Colonic mucosa (tissue), 4 donors: ENCODE measurements at regions not wholly inside any gene's neighbourhood (a gene's known extent, or its start where the extent isn't known, plus 50 kb on each side); places are given as distances from the start of the nearest gene placed in this dataset.

Experiments
- DNase-seq: peaks from one replicate; pipeline ENCODE4 v3.0.0-alpha.2; 2020
- H3K27ac ChIP-seq: fragments of 200-600 bp; one replicate; pipeline ENCODE4 v1.8.0; 2021
- H3K27me3 ChIP-seq: fragments of 200-600 bp; one replicate; pipeline ENCODE4 v1.8.0; 2021
- H3K36me3 ChIP-seq: fragments of 200-600 bp; one replicate; pipeline ENCODE4 v1.8.0; 2021
- H3K4me1 ChIP-seq: fragments of 200-600 bp; one replicate; pipeline ENCODE4 v1.8.0; 2021; ENCODE audit warnings: mild to moderate bottlenecking
- H3K4me3 ChIP-seq: fragments of 200-600 bp; one replicate; pipeline ENCODE4 v1.8.0; 2021
- H3K9ac ChIP-seq, 2 donors: one replicate each; pipeline ENCODE4 v1.7.0; 2013; ENCODE audit warnings: control low read depth in 2 of 2, low read depth in 2 of 2, low read length in 2 of 2
- H3K9me3 ChIP-seq: fragments of 200-600 bp; one replicate; pipeline ENCODE4 v1.8.0; 2021
- CTCF ChIP-seq: fragments of 200-600 bp; IDR thresholded peaks from one replicate; pipeline ENCODE4 v1.8.0; 2022; ENCODE audit warnings: antibody characterized with exemption, mild to moderate bottlenecking
- intact Hi-C: fragments of 100-400 bp; cut with DNase I; formaldehyde crosslinking; loops from one replicate; pipeline ENCODE4 v1.14.1; 2022
- donor health status: healthy.
- donor health status: DM: no; HTN: no; CAD: no.
- donor health status: DM: no; HTN: no; CAD: no.

GRCh38 chr2:14923820-14924580 is 291.5 kb downstream of the LRATD1 start:
- intact Hi-C loops, result no loop called here
- no peak overlapping the region for H3K4me3 ChIP-seq
- H3K9me3 ChIP-seq, result no peaks in the 10 kb centered on the region
- no peak overlapping the region for H3K27ac ChIP-seq
- no peaks in the 10 kb centered on the region for H3K36me3 ChIP-seq
- no peak for TF ChIP-seq CTCF
- H3K27me3 ChIP-seq, result no peaks in the 10 kb centered on the region
- no peak overlapping the region for H3K9ac ChIP-seq
- H3K4me1 ChIP-seq, result no peaks in the 10 kb centered on the region
- DNase-seq, result no peak

- intact Hi-C loops, result no loop called here
- Histone ChIP-seq H3K9ac (no peak overlapping the region), H3K4me1 (no peaks in the 10 kb centered on the region), H3K27ac (no peak overlapping the region), H3K4me3 (no peak overlapping the region), H3K9me3 (no peaks in the 10 kb centered on the region), H3K27me3 (no peaks in the 10 kb centered on the region), H3K36me3 (no peaks in the 10 kb centered on the region)
- DNase-seq, result no peak
- TF ChIP-seq CTCF, result no peak
Observed at GRCh38 chr2:14925471-14925870, 293.0 kb downstream of the LRATD1 start.

GRCh38 chr2:14927021-14927564 is 294.6 kb downstream of the LRATD1 start:
- no peaks in the 10 kb centered on the region for H3K36me3 ChIP-seq
- no peak overlapping the region for H3K27ac ChIP-seq
- intact Hi-C loops, result no loop called here
- no peaks in the 10 kb centered on the region for H3K27me3 ChIP-seq
- DNase-seq, result no peak
- no peak overlapping the region for H3K4me3 ChIP-seq
- no peak overlapping the region for H3K9ac ChIP-seq
- H3K9me3 ChIP-seq, result no peaks in the 10 kb centered on the region
- no peak for TF ChIP-seq CTCF
- H3K4me1 ChIP-seq, result no peaks in the 10 kb centered on the region

- H3K4me1 ChIP-seq, result no peaks in the 10 kb centered on the region
- DNase-seq, result no peak
- H3K9me3 ChIP-seq, result no peaks in the 10 kb centered on the region
- no peak overlapping the region for H3K4me3 ChIP-seq
- H3K27ac ChIP-seq, result no peak overlapping the region
- no peaks in the 10 kb centered on the region for H3K36me3 ChIP-seq
- no peak for TF ChIP-seq CTCF
- H3K27me3 ChIP-seq, result no peaks in the 10 kb centered on the region
- no peak overlapping the region for H3K9ac ChIP-seq
- intact Hi-C loops, result no loop called here
Observed at GRCh38 chr2:14928056-14928455, 295.5 kb downstream of the LRATD1 start.

GRCh38 chr2:14930441-14930840 is 297.9 kb downstream of the LRATD1 start:
- no peak overlapping the region for H3K9ac ChIP-seq
- H3K9me3 ChIP-seq, result no peaks in the 10 kb centered on the region
- H3K4me3 ChIP-seq, result no peak overlapping the region
- no peak overlapping the region for H3K27ac ChIP-seq
- H3K4me1 ChIP-seq, result no peaks in the 10 kb centered on the region
- intact Hi-C loops, result no loop called here
- no peaks in the 10 kb centered on the region for H3K36me3 ChIP-seq
- H3K27me3 ChIP-seq, result no peaks in the 10 kb centered on the region
- no peak for DNase-seq
- no peak for TF ChIP-seq CTCF
